ENCODE measurements at regions not wholly inside any gene's neighbourhood (a gene's known extent, or its start where the extent isn't known, plus 50 kb on each side); places are given as distances from the start of the nearest gene placed in this dataset.

DNA sequence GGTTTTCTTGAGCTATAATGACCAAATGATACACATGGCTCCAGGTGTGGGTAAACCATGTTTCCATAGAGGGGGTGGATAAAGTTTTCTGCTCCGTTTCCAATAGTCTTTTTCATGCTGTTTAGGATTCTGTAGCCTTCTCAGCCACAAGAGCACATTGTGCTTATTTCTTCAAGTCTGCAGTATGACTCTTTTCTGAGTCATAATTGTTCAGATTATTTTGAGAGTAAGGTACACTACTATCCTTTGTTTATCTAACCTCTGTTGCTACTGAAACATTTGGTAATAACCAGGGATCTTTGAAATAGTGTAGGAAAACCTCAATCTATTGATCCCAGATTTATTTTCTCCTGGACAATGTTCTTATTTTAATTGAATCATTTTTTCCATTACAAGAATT, 247.9 kb upstream of the BMP2 start:
- no peak overlapping the region for H3K27ac ChIP-seq
- TF ChIP-seq, protein P1, sequence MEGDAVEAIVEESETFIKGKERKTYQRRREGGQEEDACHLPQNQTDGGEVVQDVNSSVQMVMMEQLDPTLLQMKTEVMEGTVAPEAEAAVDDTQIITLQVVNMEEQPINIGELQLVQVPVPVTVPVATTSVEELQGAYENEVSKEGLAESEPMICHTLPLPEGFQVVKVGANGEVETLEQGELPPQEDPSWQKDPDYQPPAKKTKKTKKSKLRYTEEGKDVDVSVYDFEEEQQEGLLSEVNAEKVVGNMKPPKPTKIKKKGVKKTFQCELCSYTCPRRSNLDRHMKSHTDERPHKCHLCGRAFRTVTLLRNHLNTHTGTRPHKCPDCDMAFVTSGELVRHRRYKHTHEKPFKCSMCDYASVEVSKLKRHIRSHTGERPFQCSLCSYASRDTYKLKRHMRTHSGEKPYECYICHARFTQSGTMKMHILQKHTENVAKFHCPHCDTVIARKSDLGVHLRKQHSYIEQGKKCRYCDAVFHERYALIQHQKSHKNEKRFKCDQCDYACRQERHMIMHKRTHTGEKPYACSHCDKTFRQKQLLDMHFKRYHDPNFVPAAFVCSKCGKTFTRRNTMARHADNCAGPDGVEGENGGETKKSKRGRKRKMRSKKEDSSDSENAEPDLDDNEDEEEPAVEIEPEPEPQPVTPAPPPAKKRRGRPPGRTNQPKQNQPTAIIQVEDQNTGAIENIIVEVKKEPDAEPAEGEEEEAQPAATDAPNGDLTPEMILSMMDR (conservative IDR thresholded peaks at IDR 0.05) = no peak

DNA sequence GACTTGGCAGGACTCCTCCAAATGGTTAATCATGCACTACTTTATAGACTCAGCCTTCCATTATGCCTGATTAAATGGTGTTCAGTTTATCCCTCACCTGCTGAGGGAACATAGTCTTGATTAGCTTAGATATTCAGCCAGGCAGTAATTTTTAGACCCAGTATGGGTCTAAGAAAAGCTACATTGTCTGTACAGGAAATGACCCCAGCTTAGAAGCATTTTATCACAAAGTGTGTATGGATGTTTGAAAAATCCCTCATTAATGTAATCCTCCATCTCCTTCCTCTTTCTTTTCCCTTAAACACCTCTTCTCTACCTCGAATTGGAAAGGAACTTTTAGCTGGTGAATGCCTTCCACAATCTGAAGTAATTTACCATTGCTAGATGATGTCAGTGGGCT, 252.2 kb upstream of the BMP2 start:
- TF ChIP-seq, protein P1 (conservative IDR thresholded peaks at IDR 0.05) = no peak
- no peak overlapping the region for H3K27ac ChIP-seq

DNA sequence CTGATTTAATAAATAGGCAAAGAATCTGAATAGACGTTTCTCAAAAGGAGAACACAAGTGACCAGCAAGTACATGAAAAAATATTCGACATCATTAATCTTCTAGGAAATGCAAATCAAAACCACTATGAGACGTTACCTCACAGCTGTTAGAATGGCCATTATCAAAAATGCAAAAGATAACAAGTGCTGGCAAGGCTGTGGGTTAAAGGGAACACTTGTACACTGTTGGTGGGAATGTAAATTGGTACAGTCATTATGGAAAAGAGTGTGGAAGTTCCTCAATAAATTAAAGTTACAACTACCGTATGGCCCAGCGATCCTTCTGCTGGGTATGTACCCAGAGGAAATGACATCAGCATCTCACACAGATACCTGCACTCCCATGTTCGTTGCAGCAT, 253.9 kb upstream of the BMP2 start:
- TF ChIP-seq, protein P1 (conservative IDR thresholded peaks at IDR 0.05) = no peak
- no peak overlapping the region for H3K27ac ChIP-seq

DNA sequence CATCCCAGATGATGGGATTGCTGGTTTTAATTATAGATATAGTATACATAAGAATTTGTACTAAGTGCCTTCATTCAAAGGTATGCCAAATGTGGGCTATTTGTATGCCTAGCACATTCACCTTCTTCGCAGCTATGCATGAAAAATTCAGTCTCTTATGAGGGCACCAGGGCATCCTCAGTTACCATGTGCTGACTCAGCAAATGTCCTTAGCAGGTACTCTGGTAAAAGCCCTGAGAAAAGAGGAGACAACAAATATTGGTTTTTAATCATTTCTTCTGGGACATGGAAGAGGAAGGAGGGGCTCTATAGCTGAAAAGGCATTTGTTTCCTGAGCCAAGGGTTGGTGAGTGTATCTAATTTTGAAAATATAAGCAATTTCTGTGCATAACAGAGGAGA, 258.1 kb upstream of the BMP2 start:
- H3K27ac ChIP-seq = no peak overlapping the region
- TF ChIP-seq, protein P1 (conservative IDR thresholded peaks at IDR 0.05) = no peak

DNA sequence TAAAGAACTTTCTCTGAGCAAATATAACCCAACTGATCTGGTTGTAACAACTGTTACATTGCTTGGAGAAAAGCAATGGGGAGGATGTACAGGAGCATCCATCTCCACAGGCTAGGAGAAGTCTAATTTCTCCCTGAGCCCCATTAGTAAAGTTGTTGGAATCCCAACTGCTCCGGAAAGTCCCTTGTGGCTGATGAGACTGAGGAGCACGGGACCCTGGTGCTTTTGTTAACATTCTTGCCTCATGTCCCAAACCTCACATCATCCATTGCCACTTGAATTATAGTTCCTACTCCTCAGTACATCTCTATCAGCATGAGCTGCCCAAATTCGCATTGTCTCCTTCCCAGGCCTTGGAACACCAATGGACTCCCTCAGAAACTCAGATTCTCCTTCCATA, 260.6 kb upstream of the BMP2 start:
- no peak overlapping the region for H3K27ac ChIP-seq
- TF ChIP-seq, protein P1 (conservative IDR thresholded peaks at IDR 0.05) = no peak

DNA sequence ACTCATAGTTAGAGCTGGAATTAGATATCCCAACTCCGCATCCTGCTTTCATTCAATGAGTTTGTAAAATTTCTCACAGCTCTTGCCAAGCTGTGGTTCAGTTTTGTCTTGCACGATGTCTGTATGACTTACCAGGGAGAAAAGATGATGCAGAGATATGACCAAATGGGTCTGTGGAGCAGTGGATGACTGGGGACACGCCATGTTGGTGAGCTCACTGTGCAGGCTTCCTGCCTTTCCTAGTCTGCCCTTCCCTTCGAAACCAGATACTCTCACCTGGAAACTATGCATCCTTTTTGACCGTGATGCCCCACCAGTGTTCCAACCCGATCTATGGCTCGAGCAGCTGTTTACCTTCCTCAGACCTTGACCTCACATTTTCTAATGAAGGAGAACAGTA, 262.7 kb upstream of the BMP2 start:
- H3K27ac ChIP-seq = no peak overlapping the region
- TF ChIP-seq, protein P1 (conservative IDR thresholded peaks at IDR 0.05) = no peak

DNA sequence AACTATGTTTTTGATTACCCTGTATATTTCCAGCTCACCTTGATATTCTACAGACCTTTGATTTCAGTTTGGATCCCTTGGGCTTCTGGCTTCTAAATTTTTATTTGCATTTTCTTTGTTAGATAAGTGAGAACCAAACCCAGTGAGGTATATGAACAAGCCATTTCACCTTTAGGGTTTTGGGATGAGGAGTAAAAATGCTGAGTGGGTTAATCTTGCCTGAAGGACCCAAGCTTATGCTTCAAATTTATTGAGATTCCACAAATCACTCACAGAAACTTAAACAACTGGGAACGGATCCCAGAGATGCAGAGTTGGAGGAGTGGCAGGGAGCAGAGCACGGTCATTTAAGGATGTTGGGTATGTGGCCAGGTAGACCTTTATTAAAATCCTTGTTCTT, 263.3 kb upstream of the BMP2 start:
- TF ChIP-seq, protein P1 (conservative IDR thresholded peaks at IDR 0.05) = no peak
- no peak overlapping the region for H3K27ac ChIP-seq

DNA sequence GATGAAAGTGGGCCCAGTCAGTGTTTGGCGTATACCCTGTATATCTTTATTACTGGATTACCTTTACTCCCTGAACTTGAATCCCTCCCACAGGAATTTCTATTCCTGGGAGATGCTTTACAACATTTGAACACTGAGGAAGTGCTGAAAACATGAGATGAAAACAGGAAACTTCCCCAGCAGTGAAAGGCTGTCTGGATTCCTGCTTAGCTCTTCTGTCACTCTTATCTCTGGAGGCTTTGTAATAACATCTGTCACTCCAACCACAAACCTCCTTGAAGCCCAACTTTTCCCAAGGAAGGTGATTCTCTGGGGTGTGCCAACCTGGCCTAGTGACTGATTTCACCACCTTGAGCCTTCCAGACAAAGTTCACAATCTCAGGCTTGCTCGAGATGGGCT, 264.5 kb upstream of the BMP2 start:
- H3K27ac ChIP-seq = no peak overlapping the region
- TF ChIP-seq, protein P1 (conservative IDR thresholded peaks at IDR 0.05) = no peak
